ENCODE measurements at regions not wholly inside any gene's neighbourhood (a gene's known extent, or its start where the extent isn't known, plus 50 kb on each side); places are given as distances from the start of the nearest gene placed in this dataset.
"Not testable (repeated sequence)": the region's sequence is repeated elsewhere in the genome, so short reads cannot be mapped to it uniquely, and the experiment has no call there.

DNA sequence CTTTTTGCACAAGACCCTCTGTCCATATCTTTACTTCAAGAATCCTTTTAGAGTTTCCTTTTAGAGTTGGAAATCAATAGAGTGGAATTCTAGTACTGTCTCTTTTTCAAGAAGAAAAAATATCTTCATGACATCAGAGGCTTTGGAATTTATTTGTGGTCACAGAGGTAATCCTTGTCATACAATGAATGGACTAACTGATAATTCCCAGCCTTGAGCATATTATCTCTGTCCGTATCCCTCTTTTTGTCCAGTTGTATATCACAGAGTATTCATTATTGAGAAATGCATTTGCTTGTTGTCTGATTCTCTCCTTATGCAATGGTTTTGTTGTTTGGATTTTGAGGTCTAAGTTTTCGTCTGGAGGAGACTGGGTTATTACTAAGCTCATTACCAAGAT, 82.0 kb upstream of the HAPLN1 start:
- no peak for DNase-seq (ENCODE audit: low read depth)

DNA sequence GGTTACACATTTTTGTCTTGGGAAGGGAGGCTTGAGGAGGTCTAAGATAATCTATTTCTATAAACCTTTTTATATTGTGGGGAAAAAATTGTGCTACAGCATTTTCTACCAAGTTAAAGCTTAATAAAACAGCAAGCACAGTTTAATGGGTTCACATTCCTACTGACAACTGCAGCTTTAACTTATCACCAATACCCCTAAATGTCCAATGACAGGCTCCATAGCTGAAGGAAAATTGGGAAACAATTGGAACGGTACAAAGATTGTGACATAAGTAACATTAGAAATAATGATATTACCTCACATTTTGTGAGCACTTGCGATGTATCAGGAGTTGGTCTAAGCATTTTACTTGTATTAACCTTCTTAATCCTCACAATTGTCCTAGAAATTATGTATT, 79.5 kb upstream of the HAPLN1 start:
- no peak for DNase-seq (ENCODE audit: low read depth)

DNA sequence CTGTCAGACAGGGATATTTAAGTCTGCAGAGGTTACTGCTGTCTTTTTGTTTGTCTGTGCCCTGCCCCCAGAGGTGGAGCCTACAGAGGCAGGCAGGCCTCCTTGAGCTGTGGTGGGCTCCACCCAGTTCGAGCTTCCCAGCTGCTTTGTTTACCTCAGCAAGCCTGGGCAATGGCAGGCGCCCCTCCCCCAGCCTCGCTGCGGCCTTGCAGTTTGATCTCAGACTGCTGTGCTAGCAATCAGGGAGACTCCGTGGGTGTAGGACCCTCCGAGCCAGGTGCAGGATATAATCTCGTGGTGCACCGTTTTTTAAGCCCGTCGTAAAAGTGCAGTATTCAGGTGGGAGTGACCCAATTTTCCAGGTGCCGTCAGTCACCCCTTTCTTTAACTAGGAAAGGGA, 78.4 kb upstream of the HAPLN1 start:
- not testable (repeated sequence) for DNase-seq (ENCODE audit: low read depth)

DNA sequence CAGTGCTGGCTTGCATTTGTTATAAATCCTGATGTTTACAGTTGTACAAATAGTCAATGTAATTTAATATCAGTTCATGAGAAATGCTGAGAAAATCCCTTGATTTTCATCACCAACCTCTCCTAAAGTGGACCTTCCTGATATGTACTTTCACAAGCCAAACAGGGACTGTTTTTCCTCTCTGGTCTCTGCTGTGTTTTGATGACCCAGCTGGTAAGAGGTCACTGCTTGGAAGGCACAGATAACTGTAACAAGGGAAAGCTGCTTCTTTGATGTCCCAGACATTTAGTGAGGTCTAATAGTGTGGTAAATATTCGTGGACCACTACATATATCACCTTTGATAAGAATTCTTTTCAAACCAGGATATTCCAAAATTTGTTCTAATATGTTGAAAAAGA, 68.7 kb upstream of the HAPLN1 start:
- no peak for DNase-seq (ENCODE audit: low read depth)

DNA sequence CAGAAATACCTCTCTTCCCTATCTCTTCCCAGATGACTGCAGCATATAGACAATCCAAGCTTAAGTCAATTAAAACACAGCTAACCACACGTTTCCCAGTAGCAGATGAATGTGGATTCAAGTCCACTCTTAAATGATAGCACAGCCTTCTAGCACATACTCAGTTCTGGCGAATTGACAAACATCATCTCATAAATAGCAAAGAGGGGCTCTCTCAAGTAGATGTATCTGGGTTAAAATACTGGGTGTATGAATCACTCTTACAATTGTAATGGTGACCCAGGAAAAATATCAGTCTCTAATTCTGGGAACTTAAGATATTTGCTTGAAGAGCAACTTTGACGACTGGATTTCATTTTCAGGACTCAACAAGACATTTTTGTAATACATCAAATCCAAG, 67.0 kb upstream of the HAPLN1 start:
- DNase-seq (ENCODE audit: low read depth): no peak

DNA sequence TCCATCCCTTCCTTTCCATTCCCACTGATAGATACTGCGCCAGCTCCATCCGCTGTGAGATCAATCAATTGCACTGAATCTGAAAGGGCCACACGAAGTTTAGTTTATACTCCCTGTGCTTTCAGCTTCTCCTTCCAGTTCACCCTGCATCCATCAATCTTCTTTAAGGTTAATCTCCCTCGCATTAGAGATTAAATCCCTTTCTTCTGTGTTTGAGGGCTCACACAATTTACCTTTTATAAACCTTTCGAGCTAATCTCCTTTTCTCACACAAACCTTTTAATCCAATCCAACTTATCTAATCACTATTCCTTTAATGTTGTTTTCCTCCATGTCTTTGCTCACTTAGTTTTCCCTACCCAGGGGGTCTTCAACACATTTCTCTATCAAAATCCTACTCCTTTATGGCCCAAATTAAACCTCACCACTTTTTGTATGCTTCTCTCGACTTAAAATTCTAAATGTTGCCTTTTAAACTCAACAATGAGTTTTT, 64.6 kb upstream of the HAPLN1 start:
- no peak for DNase-seq (ENCODE audit: low read depth)

DNA sequence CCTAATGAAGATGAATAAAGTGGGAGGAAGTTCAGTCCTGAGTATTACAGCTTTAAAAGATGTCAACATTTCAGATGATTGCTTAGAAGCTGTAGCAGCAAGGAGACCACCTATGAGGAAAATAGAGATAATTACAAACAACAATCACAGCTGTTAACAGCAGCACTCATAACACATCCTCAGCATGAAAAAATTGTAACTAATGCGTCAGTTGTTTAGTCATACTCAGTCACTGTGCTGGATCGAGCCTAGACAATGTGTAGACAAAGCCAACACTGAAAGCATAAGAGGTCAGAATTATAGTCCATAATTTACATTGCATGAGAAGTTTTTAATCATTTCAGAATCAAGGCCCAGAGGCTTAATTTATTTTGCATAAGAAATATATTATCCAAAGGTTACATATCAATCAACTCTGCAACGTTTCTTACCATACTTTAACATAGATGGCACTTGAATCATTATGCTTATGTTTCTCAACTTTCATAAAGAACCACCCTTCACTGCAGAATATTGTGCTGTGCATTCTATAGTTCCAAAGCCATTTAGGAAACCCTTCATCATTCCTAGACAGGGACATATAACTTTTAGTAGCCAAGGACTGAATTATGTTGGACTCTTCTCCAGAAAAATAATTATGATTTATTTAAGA, 60.2 kb upstream of the HAPLN1 start:
- no peak for DNase-seq (ENCODE audit: low read depth)

DNA sequence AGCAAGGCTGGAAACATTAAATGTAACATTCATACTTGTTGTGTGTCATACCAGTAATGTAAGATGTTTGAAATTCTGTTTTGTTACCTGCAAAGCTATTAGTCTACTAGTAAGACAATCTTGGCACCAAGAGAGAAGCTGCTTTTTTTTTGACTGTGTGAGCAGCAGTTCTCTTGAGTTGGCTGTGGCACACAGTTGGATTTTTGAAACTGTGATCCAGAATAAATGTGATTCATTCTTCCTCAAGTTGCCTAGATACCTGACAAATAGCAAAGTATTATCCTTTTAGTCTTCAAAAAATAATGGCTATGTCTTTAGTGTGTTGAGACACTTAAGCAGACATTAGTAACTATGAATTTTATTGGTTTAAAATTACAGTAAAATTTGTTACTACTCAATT, 57.2 kb upstream of the HAPLN1 start:
- DNase-seq (ENCODE audit: low read depth): no peak

DNA sequence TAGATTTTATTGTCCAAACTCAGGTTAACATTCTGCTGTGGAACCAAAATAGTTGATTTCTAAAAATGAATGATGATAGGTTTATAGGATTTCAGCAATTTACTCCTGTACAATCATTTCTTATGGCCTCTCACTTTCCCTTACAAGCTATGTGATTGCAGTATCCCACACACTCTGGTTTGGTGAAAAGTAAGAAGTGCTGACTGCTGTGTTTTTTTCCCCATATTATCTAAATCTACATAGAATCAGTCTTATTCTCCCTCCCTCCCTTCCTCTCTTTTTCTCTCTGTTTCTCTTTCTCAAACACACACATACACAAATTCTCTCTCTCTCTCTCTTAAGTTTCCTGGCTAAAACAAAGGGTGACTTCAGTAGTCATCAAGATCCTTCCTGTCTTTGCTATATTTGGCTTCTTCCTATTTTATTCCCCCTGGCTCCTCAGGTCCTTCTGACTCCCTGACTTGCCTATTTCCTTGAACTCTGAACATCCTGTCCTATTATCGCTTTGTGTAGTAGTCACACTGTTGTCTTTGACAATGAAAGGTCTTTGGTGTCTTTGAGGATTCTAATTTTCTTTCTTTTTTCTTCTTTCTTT, 55.9 kb upstream of the HAPLN1 start:
- DNase-seq (ENCODE audit: low read depth): no peak
